HEK293 (cell line): ENCODE measurements at regions not wholly inside any gene's neighbourhood (a gene's known extent, or its start where the extent isn't known, plus 50 kb on each side); places are given as distances from the start of the nearest gene placed in this dataset.
A peak's percentile ranks its signal among the peaks of the same experiment; 100 is the strongest.
"Not testable (repeated sequence)": the region's sequence is repeated elsewhere in the genome, so short reads cannot be mapped to it uniquely, and the experiment has no call there.

Experiments
- CTCF ChIA-PET: fragments of 350-600 bp; formaldehyde crosslinking; extraction: SDS; loops from one replicate; lab custom pipeline; 2021; ENCODE audit warnings: antibody characterized with exemption; lab: Yijun Ruan, JAX
- POLR2A ChIA-PET: fragments of 300-600 bp; formaldehyde crosslinking; extraction: SDS; loops from one replicate; lab custom pipeline; 2020; ENCODE audit warnings: antibody characterized with exemption, inconsistent platforms; lab: Yijun Ruan, JAX
- H3K27ac ChIP-seq: fragments of 200-500 bp; sonication (Bioruptor generic); 2 replicates; pipeline ENCODE4 v1.5.1; 2014; ENCODE audit warnings: low read depth, low read length, control low read depth, inconsistent platforms; ENCODE audit errors: extremely low read depth
- H3K36me3 ChIP-seq, 2 experiments: fragments of 200-500 bp in 1 of 2; sonication (Bioruptor generic) in 1 of 2; 1 replicate in 1 of 2; 2 replicates in 1 of 2; pipeline ENCODE4 v1.5.1; 2014 to 2017; ENCODE audit warnings: inconsistent platforms in 2 of 2, low read length in 2 of 2; ENCODE audit not compliant: control insufficient read depth in 2 of 2, insufficient read depth in 1 of 2
- H3K4me1 ChIP-seq: fragments of 200-500 bp; sonication (Bioruptor generic); 2 replicates; pipeline ENCODE4 v1.5.1; 2014; ENCODE audit warnings: mild to moderate bottlenecking, low read length, inconsistent platforms; ENCODE audit not compliant: control insufficient read depth, insufficient read depth
- H3K4me3 ChIP-seq: 2 replicates; pipeline ENCODE4 v1.5.1; 2011; ENCODE audit warnings: low read depth, mild to moderate bottlenecking, control low read depth, low read length, moderate library complexity
- H3K9me3 ChIP-seq: fragments of 200-500 bp; sonication (Bioruptor generic); 2 replicates; pipeline ENCODE4 v1.5.1; 2014; ENCODE audit warnings: low read depth, low read length, inconsistent platforms; ENCODE audit not compliant: control insufficient read depth, insufficient read depth
- HIC1 ChIP-seq: fragments of 450-650 bp; formaldehyde crosslinking; IDR thresholded peaks from 2 replicates; pipeline ENCODE4 v1.5.1; 2016; ENCODE audit warnings: missing biosample characterization, missing genetic modification characterization
- KLF7 ChIP-seq: fragments of 450-650 bp; formaldehyde crosslinking; IDR thresholded peaks from 2 replicates; pipeline ENCODE4 v1.5.1; 2016; ENCODE audit warnings: missing biosample characterization, missing genetic modification characterization, borderline replicate concordance
- PRDM1 ChIP-seq: fragments of 450-650 bp; formaldehyde crosslinking; IDR thresholded peaks from 2 replicates; pipeline ENCODE4; 2016; ENCODE audit warnings: missing biosample characterization, missing genetic modification characterization
- PRDM4 ChIP-seq: fragments of 450-650 bp; formaldehyde crosslinking; IDR thresholded peaks from 2 replicates; pipeline ENCODE4 v1.5.1; 2017; ENCODE audit warnings: missing biosample characterization, missing genetic modification characterization
- SETDB1 ChIP-seq: IDR thresholded peaks from one replicate; pipeline ENCODE4 v1.6.1; 2017; ENCODE audit warnings: mild to moderate bottlenecking, low read length, moderate library complexity, mixed read lengths; ENCODE audit not compliant: insufficient read length
- SP7 ChIP-seq: fragments of 450-650 bp; formaldehyde crosslinking; IDR thresholded peaks from 2 replicates; pipeline ENCODE4 v1.5.1; 2016; ENCODE audit warnings: missing biosample characterization, missing genetic modification characterization
- YY1 ChIP-seq: fragments of 450-650 bp; formaldehyde crosslinking; IDR thresholded peaks from 2 replicates; pipeline ENCODE4 v1.5.1; 2018; ENCODE audit warnings: missing biosample characterization, missing genetic modification characterization
- ZBTB11 ChIP-seq: fragments of 450-650 bp; formaldehyde crosslinking; conservative IDR thresholded peaks from 2 replicates; pipeline ENCODE4 v1.5.1; 2016; ENCODE audit warnings: low read depth, missing biosample characterization, missing genetic modification characterization
- ZBTB17 ChIP-seq: fragments of 450-650 bp; formaldehyde crosslinking; IDR thresholded peaks from 2 replicates; pipeline ENCODE4 v1.5.1; 2016; ENCODE audit warnings: missing biosample characterization, missing genetic modification characterization
- ZFP69B ChIP-seq: fragments of 450-650 bp; formaldehyde crosslinking; IDR thresholded peaks from 2 replicates; pipeline ENCODE4 v1.5.1; 2016; ENCODE audit warnings: missing biosample characterization, missing genetic modification characterization
- ZIC2 ChIP-seq: fragments of 450-650 bp; formaldehyde crosslinking; IDR thresholded peaks from 2 replicates; pipeline ENCODE4 v1.5.1; 2016; ENCODE audit warnings: missing biosample characterization, missing genetic modification characterization
- ZNF350 ChIP-seq: fragments of 450-650 bp; formaldehyde crosslinking; IDR thresholded peaks from 2 replicates; pipeline ENCODE4 v1.5.0; 2017; ENCODE audit warnings: missing biosample characterization, mild to moderate bottlenecking, missing genetic modification characterization
- ZNF473 ChIP-seq: fragments of 450-650 bp; formaldehyde crosslinking; IDR thresholded peaks from 2 replicates; pipeline ENCODE4 v1.5.1; 2017; ENCODE audit warnings: missing biosample characterization, missing genetic modification characterization
- ZNF501 ChIP-seq: fragments of 450-650 bp; formaldehyde crosslinking; IDR thresholded peaks from 2 replicates; pipeline ENCODE4 v1.5.1; 2016; ENCODE audit warnings: missing biosample characterization, missing genetic modification characterization
- ZNF776 ChIP-seq: fragments of 450-650 bp; formaldehyde crosslinking; IDR thresholded peaks from 2 replicates; pipeline ENCODE4 v1.5.0; 2017; ENCODE audit warnings: missing biosample characterization, missing genetic modification characterization, borderline replicate concordance
- ZNF785 ChIP-seq: fragments of 450-650 bp; formaldehyde crosslinking; IDR thresholded peaks from 2 replicates; pipeline ENCODE4 v1.5.1; 2016; ENCODE audit warnings: missing biosample characterization, missing genetic modification characterization
- ZNF843 ChIP-seq: fragments of 450-650 bp; formaldehyde crosslinking; IDR thresholded peaks from 2 replicates; pipeline ENCODE4 v1.5.1; 2016; ENCODE audit warnings: missing biosample characterization, missing genetic modification characterization

GRCh38 chr4:173626277-173626676 is 96.2 kb upstream of the HAND2 start:
- no peak overlapping the region for H3K4me3 ChIP-seq
- TF ChIP-seq ZBTB11 (no peak), PRDM1 (tag by site-specific recombination) (no peak), PRDM4 (tag by site-specific recombination) (no peak), SETDB1 (peak; percentile 52)
- H3K4me1 ChIP-seq = no peaks in the 10 kb centered on the region
- H3K27ac ChIP-seq = no peak overlapping the region
- CTCF ChIA-PET = interaction anchor here (0.6 to 0.9 kb wide), 3 partner anchors 18 to 178 kb away, joined by 3 to 6 read pairs (median 5); no protein-coding TSS in a partner anchor
- H3K9me3 ChIP-seq = no peaks in the 10 kb centered on the region
- POLR2A ChIA-PET = no interaction called here
- H3K36me3 ChIP-seq = no peaks in the 10 kb centered on the region

- H3K27ac ChIP-seq, H3K4me1 ChIP-seq, H3K36me3 ChIP-seq, POLR2A ChIA-PET, CTCF ChIA-PET, H3K9me3 ChIP-seq, H3K4me3 ChIP-seq: not testable (repeated sequence)
Measured at GRCh38 chr4:173618648-173619047, 88.6 kb upstream of the HAND2 start.

- H3K27ac ChIP-seq = peak overlapping the region; percentile 50; the same call in 1 of the 2 replicates
- CTCF ChIA-PET = interaction anchor here (0.6 kb wide), 1 partner anchor 115 kb away, joined by 3 read pairs; no protein-coding TSS in a partner anchor
- H3K4me3 ChIP-seq = no peak overlapping the region
- H3K36me3 ChIP-seq = no peaks in the 10 kb centered on the region
- TF ChIP-seq ZNF350 (tag by site-specific recombination) (no peak), ZNF776 (tag by site-specific recombination) (no peak), PRDM4 (tag by site-specific recombination) (no peak), ZNF473 (tag by site-specific recombination) (no peak), ZNF785 (no peak)
- TF ChIP-seq, all 188 proteins: peak for 0
- no peaks in the 10 kb centered on the region for H3K4me1 ChIP-seq
- POLR2A ChIA-PET = no interaction called here
- H3K9me3 ChIP-seq = no peaks in the 10 kb centered on the region
Measured at GRCh38 chr4:173609158-173609557, 79.1 kb upstream of the HAND2 start.

- CTCF ChIA-PET, H3K4me1 ChIP-seq, H3K9me3 ChIP-seq, H3K36me3 ChIP-seq, POLR2A ChIA-PET: not testable (repeated sequence)
- H3K27ac ChIP-seq = peak overlapping the region; percentile 50; the same call in 1 of the 2 replicates
- peak overlapping the region; percentile 25 for H3K4me3 ChIP-seq
- TF ChIP-seq HIC1 = 0 out of 2 replicates have a peak, but pooled peaks have one; percentile 30
- 0 out of 2 replicates have a peak, but pooled peaks have one; percentile 8 for TF ChIP-seq ZIC2
- peak; percentile 50; the same call in 1 of the 2 replicates for TF ChIP-seq SP7
- peak; percentile 36; the same call in 1 of the 2 replicates for TF ChIP-seq ZBTB17 (tag by site-specific recombination)
- peak; percentile 83 for TF ChIP-seq ZFP69B (tag by site-specific recombination)
- 0 out of 2 replicates have a peak, but pooled peaks have one; percentile 40 for TF ChIP-seq ZNF843 (tag by site-specific recombination)
- peak; percentile 45; the same call in 1 of the 2 replicates for TF ChIP-seq KLF7 (tag by site-specific recombination)
- peak; percentile 69; the same call in 1 of the 2 replicates for TF ChIP-seq ZNF501 (tag by site-specific recombination)
- peak; percentile 76 for TF ChIP-seq YY1
Measured at GRCh38 chr4:173608632-173609031, 78.6 kb upstream of the HAND2 start.
